ENCODE measurements at regions not wholly inside any gene's neighbourhood (a gene's known extent, or its start where the extent isn't known, plus 50 kb on each side); places are given as distances from the start of the nearest gene placed in this dataset.

DNA sequence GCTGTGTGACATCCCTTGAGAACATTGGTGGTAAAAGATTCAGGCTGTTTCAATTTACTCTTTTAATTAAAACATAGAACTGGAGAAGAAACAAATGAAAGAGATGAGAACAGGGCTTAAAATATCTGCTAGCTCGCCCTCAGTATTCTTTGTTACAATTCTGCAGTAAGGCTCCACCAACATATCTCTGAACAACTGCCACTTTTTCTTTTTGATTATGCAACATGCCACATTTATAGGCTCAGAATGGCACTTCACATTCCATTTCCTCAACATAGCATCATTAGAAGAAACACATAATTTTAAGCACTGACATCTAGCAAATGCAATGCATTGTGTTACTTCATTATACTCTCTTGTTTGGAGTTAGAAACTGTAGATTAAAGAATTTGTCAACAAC is 1315.2 kb downstream of the LRFN5 start:
- Histone ChIP-seq H3K9me3 (no peaks in the 10 kb centered on the region), H3K27me3 (no peaks in the 10 kb centered on the region), H3K4me3 (no peak overlapping the region), H3K4me1 (no peaks in the 10 kb centered on the region), H3K36me3 (no peaks in the 10 kb centered on the region), H3K27ac (replicated peaks in 1 of 4) (no peak overlapping the region)
- intact Hi-C loops (cut with DNase I) = no loop called here
- WGBS = 77% methylated on average over 1 of the region's 1 CpG
- TF ChIP-seq POLR2A (IDR thresholded peaks at IDR 0.05; ENCODE audit: low read depth) = no peak
- TF ChIP-seq EP300 (IDR thresholded peaks at IDR 0.05) = no peak
- TF ChIP-seq, protein P1, sequence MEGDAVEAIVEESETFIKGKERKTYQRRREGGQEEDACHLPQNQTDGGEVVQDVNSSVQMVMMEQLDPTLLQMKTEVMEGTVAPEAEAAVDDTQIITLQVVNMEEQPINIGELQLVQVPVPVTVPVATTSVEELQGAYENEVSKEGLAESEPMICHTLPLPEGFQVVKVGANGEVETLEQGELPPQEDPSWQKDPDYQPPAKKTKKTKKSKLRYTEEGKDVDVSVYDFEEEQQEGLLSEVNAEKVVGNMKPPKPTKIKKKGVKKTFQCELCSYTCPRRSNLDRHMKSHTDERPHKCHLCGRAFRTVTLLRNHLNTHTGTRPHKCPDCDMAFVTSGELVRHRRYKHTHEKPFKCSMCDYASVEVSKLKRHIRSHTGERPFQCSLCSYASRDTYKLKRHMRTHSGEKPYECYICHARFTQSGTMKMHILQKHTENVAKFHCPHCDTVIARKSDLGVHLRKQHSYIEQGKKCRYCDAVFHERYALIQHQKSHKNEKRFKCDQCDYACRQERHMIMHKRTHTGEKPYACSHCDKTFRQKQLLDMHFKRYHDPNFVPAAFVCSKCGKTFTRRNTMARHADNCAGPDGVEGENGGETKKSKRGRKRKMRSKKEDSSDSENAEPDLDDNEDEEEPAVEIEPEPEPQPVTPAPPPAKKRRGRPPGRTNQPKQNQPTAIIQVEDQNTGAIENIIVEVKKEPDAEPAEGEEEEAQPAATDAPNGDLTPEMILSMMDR (IDR thresholded peaks at IDR 0.05) = no peak
- TF ChIP-seq POLR2AphosphoS5 (IDR thresholded peaks at IDR 0.05) = no peak
- no peak for DNase-seq (ENCODE audit: extremely low spot score)

DNA sequence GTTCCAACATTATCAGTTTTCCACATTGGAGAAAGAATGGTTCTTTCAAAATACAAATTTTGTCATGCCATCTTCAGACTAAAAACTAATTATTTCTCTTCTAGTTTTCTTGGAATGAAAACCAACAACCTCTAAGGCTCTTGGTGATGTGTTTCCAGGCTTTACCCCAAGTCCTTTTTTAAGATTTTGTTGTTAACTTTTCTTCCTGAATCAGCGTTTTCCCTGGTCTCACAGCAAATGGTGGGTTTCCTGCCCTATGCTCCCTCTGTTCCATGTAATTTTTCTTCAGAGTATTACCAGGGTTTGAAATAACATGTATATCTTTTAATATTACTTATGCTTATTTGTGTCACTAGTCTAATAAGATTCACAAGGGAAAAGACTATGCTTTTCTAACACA is 1311.9 kb downstream of the LRFN5 start:
- Histone ChIP-seq H3K27me3 (no peaks in the 10 kb centered on the region), H3K36me3 (no peaks in the 10 kb centered on the region), H3K4me3 (no peak overlapping the region), H3K4me1 (no peaks in the 10 kb centered on the region), H3K27ac (replicated peaks in 1 of 4) (no peak overlapping the region), H3K9me3 (no peaks in the 10 kb centered on the region)
- no peak for DNase-seq (ENCODE audit: extremely low spot score)
- 80% methylated on average over 1 of the region's 1 CpG for WGBS
- TF ChIP-seq POLR2A (IDR thresholded peaks at IDR 0.05; ENCODE audit: low read depth) = no peak
- TF ChIP-seq, protein P1 (IDR thresholded peaks at IDR 0.05) = no peak
- no peak for TF ChIP-seq POLR2AphosphoS5 (IDR thresholded peaks at IDR 0.05)
- no peak for TF ChIP-seq EP300 (IDR thresholded peaks at IDR 0.05)
- intact Hi-C loops (cut with DNase I) = no loop called here

DNA sequence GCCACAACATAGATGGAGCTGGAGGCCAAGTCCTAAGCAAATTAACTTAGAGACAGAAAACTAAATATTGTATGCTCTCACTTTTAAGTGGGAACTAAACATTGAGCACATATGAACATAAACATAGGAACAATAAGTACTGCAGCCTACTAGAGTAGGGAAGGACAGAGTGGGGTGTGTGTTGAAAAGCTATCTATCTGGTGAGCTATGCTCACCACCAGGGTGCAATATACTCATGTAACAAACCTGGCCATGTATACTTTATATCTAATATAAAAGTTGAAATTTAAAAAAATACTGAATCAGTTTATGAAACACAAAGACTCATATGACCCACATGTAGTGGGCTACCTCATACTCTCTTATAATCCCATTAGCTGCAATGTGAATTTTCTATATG is 1305.0 kb downstream of the LRFN5 start:
- intact Hi-C loops (cut with DNase I) = no loop called here

DNA sequence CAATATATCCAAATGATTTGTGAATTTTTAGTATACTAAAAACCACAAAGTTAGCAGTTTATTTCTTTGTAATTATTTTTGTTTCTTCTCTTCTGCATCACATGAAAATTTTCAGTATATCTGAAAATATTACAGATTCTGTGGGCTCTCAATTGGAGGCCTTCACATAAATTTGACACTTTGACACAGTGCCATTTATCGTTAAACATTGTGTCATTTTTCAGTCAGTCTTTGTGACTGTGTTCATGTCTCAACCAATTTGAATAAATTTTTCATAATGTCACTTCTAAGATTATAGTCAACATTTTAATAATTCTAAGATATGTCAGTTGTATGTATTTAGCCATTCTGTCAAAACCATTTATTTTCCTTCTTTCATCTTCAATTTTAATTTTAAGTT is 1303.0 kb downstream of the LRFN5 start:
- DNase-seq (ENCODE audit: extremely low spot score) = no peak
- no peak for TF ChIP-seq POLR2A (IDR thresholded peaks at IDR 0.05; ENCODE audit: low read depth)
- no peak for TF ChIP-seq EP300 (IDR thresholded peaks at IDR 0.05)
- TF ChIP-seq, protein P1 (IDR thresholded peaks at IDR 0.05) = no peak
- TF ChIP-seq POLR2AphosphoS5 (IDR thresholded peaks at IDR 0.05) = no peak
- Histone ChIP-seq H3K4me3 (no peak overlapping the region), H3K4me1 (no peaks in the 10 kb centered on the region), H3K27me3 (no peaks in the 10 kb centered on the region), H3K36me3 (no peaks in the 10 kb centered on the region), H3K9me3 (no peaks in the 10 kb centered on the region), H3K27ac (replicated peaks in 1 of 4) (no peak overlapping the region)
- intact Hi-C loops (cut with DNase I) = no loop called here
- WGBS = 89% methylated on average over 1 of the region's 1 CpG

More for the DNA sequence above, 1305.0 kb downstream of the LRFN5 start:
- DNase-seq (ENCODE audit: extremely low spot score) = no peak
- Histone ChIP-seq H3K4me3 (no peak overlapping the region), H3K27ac (replicated peaks in 1 of 4) (no peak overlapping the region), H3K9me3 (no peaks in the 10 kb centered on the region), H3K36me3 (no peaks in the 10 kb centered on the region), H3K4me1 (no peaks in the 10 kb centered on the region), H3K27me3 (no peaks in the 10 kb centered on the region)
- TF ChIP-seq, protein P1 (IDR thresholded peaks at IDR 0.05) = no peak
- TF ChIP-seq POLR2A (IDR thresholded peaks at IDR 0.05; ENCODE audit: low read depth) (no peak), POLR2AphosphoS5 (IDR thresholded peaks at IDR 0.05) (no peak), EP300 (IDR thresholded peaks at IDR 0.05) (no peak)

DNA sequence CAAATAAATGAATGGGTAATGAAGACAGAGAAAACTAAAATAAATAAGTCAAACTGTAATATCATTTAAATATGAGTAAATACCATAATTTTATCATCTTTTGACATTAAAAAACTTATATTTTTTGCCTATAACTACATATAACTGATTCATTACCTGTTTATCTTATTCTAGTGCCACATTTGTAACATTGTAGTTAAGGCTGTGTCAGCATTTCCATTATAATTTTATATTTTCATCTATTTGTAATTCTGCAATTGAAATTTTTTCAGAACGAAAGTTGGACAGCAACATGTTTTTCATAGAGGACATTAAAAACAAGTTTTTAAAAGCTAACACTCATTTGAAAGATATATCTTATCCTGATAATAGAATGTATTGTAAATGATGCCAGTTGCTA is 1286.5 kb downstream of the LRFN5 start:
- Histone ChIP-seq H3K27me3 (no peaks in the 10 kb centered on the region), H3K9me3 (no peaks in the 10 kb centered on the region), H3K4me1 (no peaks in the 10 kb centered on the region), H3K4me3 (no peak overlapping the region), H3K27ac (replicated peaks in 1 of 4) (no peak overlapping the region), H3K36me3 (no peaks in the 10 kb centered on the region)
- no peak for DNase-seq (ENCODE audit: extremely low spot score)
- TF ChIP-seq, protein P1 (IDR thresholded peaks at IDR 0.05) = no peak
- TF ChIP-seq POLR2A (IDR thresholded peaks at IDR 0.05; ENCODE audit: low read depth) (no peak), EP300 (IDR thresholded peaks at IDR 0.05) (no peak)
- WGBS = 52% methylated on average over 1 of the region's 1 CpG
- intact Hi-C loops (cut with DNase I) = no loop called here
